ENCODE measurements at regions not wholly inside any gene's neighbourhood (a gene's known extent, or its start where the extent isn't known, plus 50 kb on each side); places are given as distances from the start of the nearest gene placed in this dataset.

DNA sequence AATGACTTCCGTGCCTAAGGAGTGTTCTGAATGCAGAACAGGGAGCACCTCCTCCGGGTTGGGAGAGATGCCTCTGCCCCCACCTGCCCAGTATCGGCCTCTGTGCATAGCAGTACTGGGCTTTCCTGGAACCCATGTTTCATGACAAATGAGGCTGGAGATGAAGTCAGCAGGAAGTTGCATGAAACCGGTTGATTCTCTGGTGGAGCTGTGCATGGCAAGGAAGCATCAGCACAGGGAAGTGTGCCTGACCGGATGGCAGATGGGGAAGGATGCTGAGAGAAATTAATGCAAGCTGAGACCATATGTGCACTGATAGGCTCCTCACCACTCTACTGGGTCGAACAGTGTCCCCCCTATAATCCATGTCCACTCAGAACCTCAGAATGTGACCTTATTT is 155.5 kb downstream of the CDH26 start:
- Histone ChIP-seq H3K9ac (replicated peaks in 1 of 4; ENCODE audit: extremely low read depth in 1 of 4, low read depth in 3 of 4, low read length in 3 of 4) (no peak overlapping the region), H3K4me1 (replicated peaks in 1 of 4; ENCODE audit: control insufficient read depth in 3 of 4, insufficient read depth in 4 of 4, low read length in 3 of 4) (no peaks in the 10 kb centered on the region), H2BK15ac (ENCODE audit: low read length) (no peak overlapping the region), H2AK5ac (ENCODE audit: low read depth, low read length) (no peak overlapping the region), H3K23me2 (ENCODE audit: low read depth, low read length) (no peaks in the 10 kb centered on the region), H3K4me3 (ENCODE audit: extremely low read depth in 1 of 4, insufficient read depth in 2 of 4, low read depth in 3 of 4, low read length in 4 of 4) (no peak overlapping the region), H2BK20ac (ENCODE audit: low read length) (no peak overlapping the region), H3K4me2 (ENCODE audit: insufficient read depth in 1 of 2, low read depth in 2 of 2, low read length in 2 of 2) (no peak overlapping the region), H2BK12ac (ENCODE audit: low read depth, low read length) (no peak overlapping the region), H3K4ac (replicated peaks; ENCODE audit: insufficient read length, low read depth, low read length) (no peak overlapping the region), H3K79me1 (ENCODE audit: low read depth, low read length) (no peaks in the 10 kb centered on the region), H4K91ac (replicated peaks; ENCODE audit: insufficient read length, low read length) (no peak overlapping the region), H3K27ac (ENCODE audit: low read depth, low read length) (no peak overlapping the region), H3K79me2 (ENCODE audit: control insufficient read depth in 1 of 2, insufficient read depth in 2 of 2, low read length in 2 of 2) (no peaks in the 10 kb centered on the region), H3K9me3 (ENCODE audit: insufficient read depth in 2 of 2, low read depth in 1 of 2, low read length in 1 of 2) (no peaks in the 10 kb centered on the region), H2BK5ac (ENCODE audit: low read depth, low read length) (no peak overlapping the region), H3K14ac (ENCODE audit: insufficient read length) (no peak overlapping the region), H3K23ac (ENCODE audit: insufficient read length) (no peak overlapping the region), H4K8ac (ENCODE audit: extremely low read depth, insufficient read depth, low read length) (no peak overlapping the region), H2BK120ac (replicated peaks; ENCODE audit: low read depth, low read length) (no peak overlapping the region), H4K20me1 (replicated peaks in 1 of 2; ENCODE audit: control insufficient read depth in 1 of 2, insufficient read depth in 2 of 2, low read length in 2 of 2) (no peaks in the 10 kb centered on the region), H3K18ac (ENCODE audit: extremely low read depth, low read length) (no peak overlapping the region), H3K36me3 (ENCODE audit: control insufficient read depth in 2 of 4, insufficient read depth in 4 of 4, low read length in 3 of 4) (no peaks in the 10 kb centered on the region), H3K56ac (replicated peaks; ENCODE audit: insufficient read length, low read depth, low read length) (no peak overlapping the region), H3K27me3 (replicated peaks in 1 of 4; ENCODE audit: control insufficient read depth in 3 of 4, extremely low read depth in 1 of 4, insufficient read depth in 3 of 4, low read length in 3 of 4) (peaks cover 0 to 4% (median under 1%) of the 10 kb centered on the region in 4 experiments; a peak in 3 of 7 replicates), H4K5ac (ENCODE audit: insufficient read length, low read depth, low read length) (no peak overlapping the region), H2AFZ (ENCODE audit: low read length) (no peak overlapping the region)
- POLR2A ChIA-PET (ENCODE audit: partially characterized antibody): no interaction called here
- WGBS, 2 experiments (ENCODE audit: extremely low coverage in 1 of 2, insufficient coverage in 1 of 2, insufficient read length in 1 of 2, insufficient replicate concordance in 2 of 2, low coverage in 1 of 2, low lambda C conversion rate in 2 of 2, missing lambda C conversion rate in 1 of 2): 91% methylated on average over 6 of the region's 6 CpGs; no CpG with 5 or more reads in 1 of the 2 experiments
- no peak for FAIRE-seq
- CTCF ChIA-PET (ENCODE audit: partially characterized antibody): no interaction called here
- TF ChIP-seq, protein P1, sequence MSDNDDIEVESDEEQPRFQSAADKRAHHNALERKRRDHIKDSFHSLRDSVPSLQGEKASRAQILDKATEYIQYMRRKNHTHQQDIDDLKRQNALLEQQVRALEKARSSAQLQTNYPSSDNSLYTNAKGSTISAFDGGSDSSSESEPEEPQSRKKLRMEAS (IDR thresholded peaks at IDR 0.05): no peak
- no peak for TF ChIP-seq POLR2A (IDR thresholded peaks at IDR 0.05; ENCODE audit: control extremely low read depth in 1 of 2, low read depth in 2 of 2, low read length in 2 of 2)
- no peak for DNase-seq (ENCODE audit: low read depth in 1 of 2, low spot score in 2 of 2)

All from H1 (cell line).